ENCODE measurements at regions not wholly inside any gene's neighbourhood (a gene's known extent, or its start where the extent isn't known, plus 50 kb on each side); places are given as distances from the start of the nearest gene placed in this dataset.

DNA sequence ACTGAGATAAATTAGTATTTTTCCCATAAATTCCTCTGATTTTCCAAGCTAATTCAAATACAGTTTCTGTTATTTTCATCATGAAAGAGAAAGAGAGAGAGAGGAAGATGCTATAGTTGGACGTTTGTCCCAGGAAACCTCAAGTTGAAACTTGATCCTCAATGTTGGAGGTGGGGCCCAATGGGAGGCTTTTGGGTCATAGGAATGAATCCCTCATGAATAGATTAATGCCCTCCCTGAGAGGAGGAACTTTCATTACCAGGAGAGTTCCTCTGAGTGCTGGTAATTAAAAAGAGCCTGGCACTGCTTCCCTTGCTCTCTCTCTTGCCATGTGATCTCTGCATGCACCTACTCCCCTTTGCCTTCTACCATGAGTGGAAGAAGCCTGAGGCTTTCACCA is 189.9 kb upstream of the SMC2 start:
- 17 to 25% methylated on average over 1 of the region's 1 CpG for WGBS, 2 donors (ENCODE audit: low coverage in 1 of 2)
- Histone ChIP-seq H3K4me3 (no peak overlapping the region), H3K27ac (no peak overlapping the region), H3K4me1 (no peaks in the 10 kb centered on the region), H3K9me3 (no peaks in the 10 kb centered on the region), H3K27me3 (no peaks in the 10 kb centered on the region), H3K36me3 (no peaks in the 10 kb centered on the region)
- intact Hi-C loops (cut with DNase I; ENCODE audit: low total_unique reads): no loop called here
- in situ Hi-C loops (cut with MboI; ENCODE audit: low pct_ligation_motif_present in 1 of 4, low pct_unique_long_range_greater_than_20kb in 1 of 4, low sequenced_read_pairs in 3 of 4): no loop called here
- TF ChIP-seq EP300 (IDR thresholded peaks at IDR 0.05; ENCODE audit: low read depth) (no peak), POLR2A (IDR thresholded peaks at IDR 0.05) (no peak), POLR2AphosphoS5 (IDR thresholded peaks at IDR 0.05) (no peak)
- TF ChIP-seq, protein P1, sequence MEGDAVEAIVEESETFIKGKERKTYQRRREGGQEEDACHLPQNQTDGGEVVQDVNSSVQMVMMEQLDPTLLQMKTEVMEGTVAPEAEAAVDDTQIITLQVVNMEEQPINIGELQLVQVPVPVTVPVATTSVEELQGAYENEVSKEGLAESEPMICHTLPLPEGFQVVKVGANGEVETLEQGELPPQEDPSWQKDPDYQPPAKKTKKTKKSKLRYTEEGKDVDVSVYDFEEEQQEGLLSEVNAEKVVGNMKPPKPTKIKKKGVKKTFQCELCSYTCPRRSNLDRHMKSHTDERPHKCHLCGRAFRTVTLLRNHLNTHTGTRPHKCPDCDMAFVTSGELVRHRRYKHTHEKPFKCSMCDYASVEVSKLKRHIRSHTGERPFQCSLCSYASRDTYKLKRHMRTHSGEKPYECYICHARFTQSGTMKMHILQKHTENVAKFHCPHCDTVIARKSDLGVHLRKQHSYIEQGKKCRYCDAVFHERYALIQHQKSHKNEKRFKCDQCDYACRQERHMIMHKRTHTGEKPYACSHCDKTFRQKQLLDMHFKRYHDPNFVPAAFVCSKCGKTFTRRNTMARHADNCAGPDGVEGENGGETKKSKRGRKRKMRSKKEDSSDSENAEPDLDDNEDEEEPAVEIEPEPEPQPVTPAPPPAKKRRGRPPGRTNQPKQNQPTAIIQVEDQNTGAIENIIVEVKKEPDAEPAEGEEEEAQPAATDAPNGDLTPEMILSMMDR (IDR thresholded peaks at IDR 0.05): no peak
- DNase-seq: no peak

DNA sequence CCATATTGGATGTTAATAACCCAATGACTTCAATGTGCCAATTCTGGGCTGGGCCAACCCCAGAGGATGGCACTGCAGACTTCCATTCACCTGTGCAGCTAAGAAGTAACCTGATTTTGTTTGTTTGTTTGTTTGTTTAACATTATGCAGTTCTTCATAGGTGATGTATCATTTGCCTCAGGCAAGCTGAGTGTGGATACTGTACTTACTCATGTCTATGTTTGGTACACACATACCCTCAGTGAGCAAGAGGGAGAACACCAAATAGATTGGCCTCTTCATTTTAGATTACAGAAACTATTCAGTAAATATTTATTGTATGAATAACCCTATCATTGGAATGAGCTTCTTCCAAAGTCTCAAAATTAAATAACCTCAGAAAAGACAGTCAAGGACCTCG is 180.2 kb upstream of the SMC2 start:
- intact Hi-C loops (cut with DNase I; ENCODE audit: low total_unique reads) (no loop called here), in situ Hi-C loops (cut with MboI; ENCODE audit: low pct_ligation_motif_present in 1 of 4, low pct_unique_long_range_greater_than_20kb in 1 of 4, low sequenced_read_pairs in 3 of 4) (no loop called here)
- WGBS, 2 donors (ENCODE audit: low coverage in 1 of 2): 52 to 75% methylated on average over 1 of the region's 1 CpG
- Histone ChIP-seq H3K36me3 (no peaks in the 10 kb centered on the region), H3K4me1 (no peaks in the 10 kb centered on the region), H3K4me3 (no peak overlapping the region), H3K27ac (no peak overlapping the region), H3K9me3 (no peaks in the 10 kb centered on the region), H3K27me3 (no peaks in the 10 kb centered on the region)
- no peak for DNase-seq
- TF ChIP-seq POLR2A (IDR thresholded peaks at IDR 0.05) (no peak), POLR2AphosphoS5 (IDR thresholded peaks at IDR 0.05) (no peak), EP300 (IDR thresholded peaks at IDR 0.05; ENCODE audit: low read depth) (no peak)
- TF ChIP-seq, protein P1 (IDR thresholded peaks at IDR 0.05): no peak

DNA sequence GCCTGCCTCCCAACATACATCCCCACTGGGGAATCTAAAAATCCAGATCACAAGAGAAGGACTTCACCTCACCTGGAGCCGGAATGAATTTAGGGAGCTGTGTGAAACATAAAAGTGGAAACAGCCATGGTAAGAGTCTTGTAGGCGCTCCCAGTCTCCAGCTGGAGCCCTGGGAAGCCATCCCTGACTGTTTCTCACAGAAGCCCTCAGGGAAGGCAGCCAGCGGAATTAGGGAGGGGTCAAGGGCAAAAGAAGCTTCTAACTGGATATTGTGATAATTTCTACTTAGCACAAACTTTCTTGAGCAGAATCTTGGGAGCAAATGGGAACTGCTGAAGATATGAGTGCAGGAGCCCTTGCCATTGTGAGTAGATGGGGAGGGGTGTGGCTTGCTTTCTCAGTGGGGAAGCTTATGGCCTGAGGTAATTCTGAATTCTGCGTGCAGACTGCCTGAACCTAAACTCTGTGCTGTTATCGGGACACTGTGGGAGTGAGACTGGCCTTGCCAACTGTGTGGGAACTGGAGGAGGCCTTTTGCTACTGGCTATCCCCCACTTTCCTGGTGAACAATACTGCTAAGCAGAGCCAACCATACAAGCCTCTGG is 174.4 kb upstream of the SMC2 start:
- WGBS, 2 donors (ENCODE audit: low coverage in 1 of 2): 80% methylated on average over 3 to 5 of the region's 5 CpGs
- H3K27ac ChIP-seq: no peak overlapping the region
- DNase-seq: no peak
- H3K36me3 ChIP-seq: no peaks in the 10 kb centered on the region
- intact Hi-C loops (cut with DNase I; ENCODE audit: low total_unique reads) (no loop called here), in situ Hi-C loops (cut with MboI; ENCODE audit: low pct_ligation_motif_present in 1 of 4, low pct_unique_long_range_greater_than_20kb in 1 of 4, low sequenced_read_pairs in 3 of 4) (no loop called here)
- H3K4me1 ChIP-seq: no peaks in the 10 kb centered on the region
- TF ChIP-seq POLR2A (IDR thresholded peaks at IDR 0.05): no peak
- no peak for TF ChIP-seq POLR2AphosphoS5 (IDR thresholded peaks at IDR 0.05)
- TF ChIP-seq, protein P1 (IDR thresholded peaks at IDR 0.05): no peak
- TF ChIP-seq EP300 (IDR thresholded peaks at IDR 0.05; ENCODE audit: low read depth): no peak
- no peaks in the 10 kb centered on the region for H3K27me3 ChIP-seq
- no peaks in the 10 kb centered on the region for H3K9me3 ChIP-seq
- H3K4me3 ChIP-seq: no peak overlapping the region

DNA sequence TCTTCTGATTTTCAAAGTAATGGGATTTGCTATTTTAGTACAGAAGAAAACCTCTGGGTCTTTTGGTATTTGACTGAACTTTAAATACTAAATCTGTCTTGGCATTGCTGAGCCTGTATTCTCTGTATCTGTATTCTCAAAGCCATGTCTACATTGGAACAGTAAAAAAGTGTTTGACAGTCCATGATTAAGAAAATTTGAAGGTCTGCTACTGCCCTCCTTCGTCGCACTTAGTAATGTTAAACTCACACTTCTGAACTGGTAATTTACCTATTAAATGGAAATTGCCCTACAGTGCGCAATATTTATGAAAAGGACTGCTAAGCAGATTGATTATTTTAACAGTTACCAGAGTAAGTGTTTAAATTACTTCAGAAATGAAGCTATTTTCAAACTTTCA is 165.7 kb upstream of the SMC2 start:
- WGBS, 2 donors (ENCODE audit: low coverage in 1 of 2): 72 to 83% methylated on average over 3 of the region's 3 CpGs
- no peaks in the 10 kb centered on the region for H3K9me3 ChIP-seq

More for the DNA sequence above, 165.7 kb upstream of the SMC2 start:
- in situ Hi-C loops (cut with MboI; ENCODE audit: low pct_ligation_motif_present in 1 of 4, low pct_unique_long_range_greater_than_20kb in 1 of 4, low sequenced_read_pairs in 3 of 4): no loop called here
- Histone ChIP-seq H3K27me3 (no peaks in the 10 kb centered on the region), H3K4me3 (no peak overlapping the region), H3K36me3 (no peaks in the 10 kb centered on the region), H3K27ac (no peak overlapping the region), H3K4me1 (no peaks in the 10 kb centered on the region)
- TF ChIP-seq, protein P1 (IDR thresholded peaks at IDR 0.05): no peak
- TF ChIP-seq POLR2A (IDR thresholded peaks at IDR 0.05): no peak
- no peak for TF ChIP-seq POLR2AphosphoS5 (IDR thresholded peaks at IDR 0.05)
- no peak for TF ChIP-seq EP300 (IDR thresholded peaks at IDR 0.05; ENCODE audit: low read depth)
- intact Hi-C loops (cut with DNase I; ENCODE audit: low total_unique reads): loop anchor here (5.0 kb wide), 1 partner anchor 51 kb away; no protein-coding TSS in a partner anchor
- DNase-seq: no peak

All from transverse colon (tissue), 4 donors.